Progenitor cell of endocrine pancreas (in vitro differentiated cells): ENCODE measurements at regions not wholly inside any gene's neighbourhood (a gene's known extent, or its start where the extent isn't known, plus 50 kb on each side); places are given as distances from the start of the nearest gene placed in this dataset.

Experiments used
- DNase-seq: peaks from one replicate; pipeline ENCODE4 v3.0.0; 2021; ENCODE audit warnings: low spot score; ENCODE audit not compliant: unreplicated experiment
- H3K27ac Mint-ChIP-seq: 2 replicates; pipeline ENCODE4 v1.8.0; 2021; ENCODE audit warnings: mild to moderate bottlenecking, moderate library complexity, mixed read lengths
- H3K27me3 Mint-ChIP-seq: 2 replicates; pipeline ENCODE4 v1.8.0; 2021; ENCODE audit warnings: mixed read lengths
- H3K36me3 Mint-ChIP-seq: 2 replicates; pipeline ENCODE4 v1.8.0; 2022; ENCODE audit warnings: mixed read lengths; ENCODE audit not compliant: insufficient read depth
- H3K4me1 Mint-ChIP-seq: 2 replicates; pipeline ENCODE4 v1.8.0; 2021; ENCODE audit warnings: low read depth, mixed read lengths
- H3K4me3 Mint-ChIP-seq: 2 replicates; pipeline ENCODE4 v1.8.0; 2021; ENCODE audit warnings: low read depth, mild to moderate bottlenecking, moderate library complexity, mixed read lengths
- H3K9me3 Mint-ChIP-seq: 2 replicates; pipeline ENCODE4 v1.8.0; 2021; ENCODE audit warnings: low read depth, mixed read lengths
- TF ChIP-seq, protein P1 (sequence below): fragments of 200-600 bp; sonication (generic); IDR thresholded peaks from one replicate; pipeline ENCODE4 v1.5.0; 2021; ENCODE audit warnings: antibody characterized with exemption, mild to moderate bottlenecking; ENCODE audit not compliant: unreplicated experiment

DNA sequence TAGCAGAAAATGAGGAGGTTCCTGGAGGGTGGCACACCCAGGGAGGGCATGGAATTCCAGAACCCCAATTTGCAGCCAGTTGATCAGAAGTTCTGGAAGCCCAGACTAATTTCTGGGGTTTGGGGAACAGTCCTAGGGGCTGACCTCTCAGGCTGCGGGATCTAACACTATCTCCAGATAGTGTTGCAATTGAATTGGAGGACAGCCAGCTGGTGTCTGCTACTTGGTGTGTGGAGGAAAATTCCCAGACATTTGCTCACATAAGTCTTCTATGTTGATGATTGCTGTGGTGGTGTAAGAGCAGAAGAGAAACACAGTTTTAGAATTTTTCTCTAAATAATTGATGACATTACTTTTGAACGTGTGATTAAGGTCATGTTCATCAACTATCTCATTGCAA lies 154.3 kb upstream of the RNPC3 start:
- H3K36me3 Mint-ChIP-seq, result no peaks in the 10 kb centered on the region

GRCh38 chr1:103367186-103367585 lies 158.3 kb upstream of the RNPC3 start:
- Mint-ChIP-seq H3K27me3 (no peaks in the 10 kb centered on the region), H3K9me3 (peaks cover 4% of the 10 kb centered on the region), H3K36me3 (no peaks in the 10 kb centered on the region), H3K27ac (no peak overlapping the region), H3K4me1 (no peaks in the 10 kb centered on the region), H3K4me3 (no peak overlapping the region)
- DNase-seq, result no peak
- TF ChIP-seq, protein P1, sequence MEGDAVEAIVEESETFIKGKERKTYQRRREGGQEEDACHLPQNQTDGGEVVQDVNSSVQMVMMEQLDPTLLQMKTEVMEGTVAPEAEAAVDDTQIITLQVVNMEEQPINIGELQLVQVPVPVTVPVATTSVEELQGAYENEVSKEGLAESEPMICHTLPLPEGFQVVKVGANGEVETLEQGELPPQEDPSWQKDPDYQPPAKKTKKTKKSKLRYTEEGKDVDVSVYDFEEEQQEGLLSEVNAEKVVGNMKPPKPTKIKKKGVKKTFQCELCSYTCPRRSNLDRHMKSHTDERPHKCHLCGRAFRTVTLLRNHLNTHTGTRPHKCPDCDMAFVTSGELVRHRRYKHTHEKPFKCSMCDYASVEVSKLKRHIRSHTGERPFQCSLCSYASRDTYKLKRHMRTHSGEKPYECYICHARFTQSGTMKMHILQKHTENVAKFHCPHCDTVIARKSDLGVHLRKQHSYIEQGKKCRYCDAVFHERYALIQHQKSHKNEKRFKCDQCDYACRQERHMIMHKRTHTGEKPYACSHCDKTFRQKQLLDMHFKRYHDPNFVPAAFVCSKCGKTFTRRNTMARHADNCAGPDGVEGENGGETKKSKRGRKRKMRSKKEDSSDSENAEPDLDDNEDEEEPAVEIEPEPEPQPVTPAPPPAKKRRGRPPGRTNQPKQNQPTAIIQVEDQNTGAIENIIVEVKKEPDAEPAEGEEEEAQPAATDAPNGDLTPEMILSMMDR, result no peak

More for the DNA sequence above, 154.3 kb upstream of the RNPC3 start:
- TF ChIP-seq, protein P1, result no peak
- Mint-ChIP-seq H3K9me3 (peaks cover under 1% of the 10 kb centered on the region), H3K27ac (no peak overlapping the region), H3K27me3 (no peaks in the 10 kb centered on the region), H3K4me3 (no peak overlapping the region), H3K4me1 (no peaks in the 10 kb centered on the region)
- no peak for DNase-seq

- H3K27me3 Mint-ChIP-seq, result no peaks in the 10 kb centered on the region
- peaks cover 4% of the 10 kb centered on the region for H3K9me3 Mint-ChIP-seq
- H3K4me1 Mint-ChIP-seq, result no peaks in the 10 kb centered on the region
- no peaks in the 10 kb centered on the region for H3K36me3 Mint-ChIP-seq
- TF ChIP-seq, protein P1, result no peak
- H3K27ac Mint-ChIP-seq, result peak overlapping the region; percentile 6
- DNase-seq, result no peak
- no peak overlapping the region for H3K4me3 Mint-ChIP-seq
Observed at GRCh38 chr1:103365860-103366569, 159.5 kb upstream of the RNPC3 start.

- Mint-ChIP-seq H3K4me1 (no peaks in the 10 kb centered on the region), H3K9me3 (peaks cover 4% of the 10 kb centered on the region), H3K36me3 (no peaks in the 10 kb centered on the region), H3K27me3 (no peaks in the 10 kb centered on the region), H3K4me3 (no peak overlapping the region), H3K27ac (no peak overlapping the region)
- no peak for DNase-seq
- TF ChIP-seq, protein P1, result no peak
Observed at GRCh38 chr1:103363008-103363365, 162.5 kb upstream of the RNPC3 start.

- no peaks in the 10 kb centered on the region for H3K27me3 Mint-ChIP-seq
Observed at GRCh38 chr1:103362348-103363007, 163.0 kb upstream of the RNPC3 start.

More at GRCh38 chr1:103362348-103363007, 163.0 kb upstream of the RNPC3 start:
- Mint-ChIP-seq H3K4me3 (no peak overlapping the region), H3K36me3 (no peaks in the 10 kb centered on the region), H3K4me1 (no peaks in the 10 kb centered on the region), H3K9me3 (peaks cover 4% of the 10 kb centered on the region), H3K27ac (no peak overlapping the region)
- DNase-seq, result no peak
- TF ChIP-seq, protein P1, result no peak
